GM12878 (cell line): ENCODE measurements at regions not wholly inside any gene's neighbourhood (a gene's known extent, or its start where the extent isn't known, plus 50 kb on each side); places are given as distances from the start of the nearest gene placed in this dataset.

Experiments
- ATF7 ChIP-seq: fragments of 450-650 bp; IDR thresholded peaks from 2 replicates; pipeline ENCODE4 v1.6.1; 2016; ENCODE audit warnings: low read depth, mild to moderate bottlenecking
- CHD1 ChIP-seq: IDR thresholded peaks from 2 replicates; pipeline ENCODE4 v1.6.1; 2012; ENCODE audit warnings: low read depth, low read length, improper control_type of control experiment
- HDAC2 ChIP-seq: fragments of 200-600 bp; sonication (generic); IDR thresholded peaks from 2 replicates; pipeline ENCODE4 v1.6.1; 2017
- MEF2B ChIP-seq: fragments of 450-650 bp; IDR thresholded peaks from 2 replicates; pipeline ENCODE4 v1.6.1; 2018; ENCODE audit warnings: mild to moderate bottlenecking, moderate library complexity; ENCODE audit not compliant: partially characterized antibody, poor library complexity, severe bottlenecking
- MTA2 ChIP-seq: fragments of 450-650 bp; IDR thresholded peaks from 2 replicates; pipeline ENCODE4 v1.6.1; 2016; ENCODE audit warnings: low read depth, mild to moderate bottlenecking, moderate library complexity
- NFXL1 ChIP-seq: fragments of 450-650 bp; IDR thresholded peaks from 2 replicates; pipeline ENCODE4 v1.6.1; 2017; ENCODE audit warnings: antibody characterized with exemption, mild to moderate bottlenecking, borderline replicate concordance
- NR2C1 ChIP-seq: fragments of 450-650 bp; IDR thresholded peaks from 2 replicates; pipeline ENCODE4 v1.6.1; 2017; ENCODE audit warnings: antibody characterized with exemption, mild to moderate bottlenecking, moderate library complexity
- POLR2AphosphoS2 ChIP-seq: IDR thresholded peaks from 2 replicates; pipeline ENCODE4 v1.6.1; 2011; ENCODE audit warnings: low read depth, mild to moderate bottlenecking, low read length, improper control_type of control experiment, moderate library complexity
- POU2F2 ChIP-seq: IDR thresholded peaks from 3 replicates; pipeline ENCODE4 v1.6.1; 2011; ENCODE audit warnings: low read depth, mild to moderate bottlenecking, low read length, borderline replicate concordance
- RELA ChIP-seq: fragments of 450-650 bp; IDR thresholded peaks from 2 replicates; pipeline ENCODE4 v1.8.0; 2014; ENCODE audit warnings: borderline replicate concordance; ENCODE audit not compliant: partially characterized antibody
- WRNIP1 ChIP-seq: IDR thresholded peaks from 2 replicates; pipeline ENCODE4 v1.6.1; 2011; ENCODE audit warnings: low read depth, low read length, improper control_type of control experiment, borderline replicate concordance
- ZBTB40 ChIP-seq: fragments of 450-650 bp; IDR thresholded peaks from 2 replicates; pipeline ENCODE4 v1.6.1; 2016; ENCODE audit warnings: mild to moderate bottlenecking, moderate library complexity, borderline replicate concordance
- ZNF687 ChIP-seq: fragments of 450-650 bp; IDR thresholded peaks from 2 replicates; pipeline ENCODE4 v1.6.1; 2017; ENCODE audit warnings: mild to moderate bottlenecking, moderate library complexity

- TF ChIP-seq ZNF687 (no peak), ZBTB40 (no peak), NFXL1 (no peak), RELA (no peak), ATF7 (no peak), NR2C1 (no peak), HDAC2 (no peak), CHD1 (no peak), POU2F2 (no peak), POLR2AphosphoS2 (no peak), MTA2 (no peak), MEF2B (no peak), WRNIP1 (no peak)
These were observed 211.1 kb downstream of the ALG10B start (continued) for GRCh38 chr12:38527631-38528030.
